ENCODE measurements at regions not wholly inside any gene's neighbourhood (a gene's known extent, or its start where the extent isn't known, plus 50 kb on each side); places are given as distances from the start of the nearest gene placed in this dataset.

GRCh38 chr10:64067859-64068258, 546.7 kb downstream of the REEP3 start:
- no peak for TF ChIP-seq CTCF (IDR thresholded peaks at IDR 0.05; ENCODE audit: low read length)
- no peak for TF ChIP-seq EZH2 (IDR thresholded peaks at IDR 0.05; ENCODE audit: borderline replicate concordance, low read length)
